Uterus (tissue), 3 donors: ENCODE measurements at regions not wholly inside any gene's neighbourhood (a gene's known extent, or its start where the extent isn't known, plus 50 kb on each side); places are given as distances from the start of the nearest gene placed in this dataset.

ENCODE experiments used
- DNase-seq, 2 donors: peaks; one replicate each; pipeline ENCODE4 v3.0.0-alpha.2; 2019 to 2020
- H3K27ac ChIP-seq, 2 donors: fragments of 200-600 bp; sonication (generic); 1 replicate in 1 of 2; 2 replicates in 1 of 2; pipeline ENCODE4 v1.5.1; 2016 to 2018
- H3K27me3 ChIP-seq, 2 donors: fragments of 200-600 bp; sonication (generic); one replicate each; pipeline ENCODE4 v1.5.1; 2018 to 2019; ENCODE audit warnings: control low read depth in 1 of 2
- H3K36me3 ChIP-seq, 2 donors: fragments of 200-600 bp; sonication (generic); one replicate each; pipeline ENCODE4 v1.5.1; 2019; ENCODE audit warnings: control low read depth in 1 of 2
- H3K4me1 ChIP-seq, 2 donors: fragments of 200-600 bp; sonication (generic); one replicate each; pipeline ENCODE4 v1.5.1; 2018 to 2019; ENCODE audit warnings: control low read depth in 1 of 2
- H3K4me3 ChIP-seq, 2 donors: fragments of 200-600 bp; sonication (generic); 1 replicate in 1 of 2; 2 replicates in 1 of 2; pipeline ENCODE4 v1.5.1; 2018 to 2019; ENCODE audit warnings: mild to moderate bottlenecking in 1 of 2
- H3K9me3 ChIP-seq, 2 donors: fragments of 200-600 bp; sonication (generic); one replicate each; pipeline ENCODE4 v1.5.1; 2019; ENCODE audit warnings: control low read depth in 1 of 2
- POLR2A ChIP-seq, 2 donors: fragments of 450-650 bp; IDR thresholded peaks; one replicate each; pipeline ENCODE4 v1.6.1; 2016; ENCODE audit warnings: antibody characterized with exemption in 2 of 2, mild to moderate bottlenecking in 1 of 2, moderate library complexity in 1 of 2
- intact Hi-C: fragments of 100-400 bp; cut with DNase I; formaldehyde crosslinking; loops from one replicate; pipeline ENCODE4 v1.15.1; 2023; ENCODE audit warnings: low total_unique reads
- TF ChIP-seq, protein P1 (sequence below), 4 experiments: fragments of 200-600 bp in 2 of 4; fragments of 450-650 bp in 2 of 4; sonication (generic) in 2 of 4; IDR thresholded peaks; one replicate each; pipeline ENCODE4 v1.5.1; 2016 to 2019; ENCODE audit warnings: antibody characterized with exemption in 4 of 4, mild to moderate bottlenecking in 2 of 4, moderate library complexity in 1 of 4
- donor health status: DM: yes; HTN: yes; CAD: no.

DNA sequence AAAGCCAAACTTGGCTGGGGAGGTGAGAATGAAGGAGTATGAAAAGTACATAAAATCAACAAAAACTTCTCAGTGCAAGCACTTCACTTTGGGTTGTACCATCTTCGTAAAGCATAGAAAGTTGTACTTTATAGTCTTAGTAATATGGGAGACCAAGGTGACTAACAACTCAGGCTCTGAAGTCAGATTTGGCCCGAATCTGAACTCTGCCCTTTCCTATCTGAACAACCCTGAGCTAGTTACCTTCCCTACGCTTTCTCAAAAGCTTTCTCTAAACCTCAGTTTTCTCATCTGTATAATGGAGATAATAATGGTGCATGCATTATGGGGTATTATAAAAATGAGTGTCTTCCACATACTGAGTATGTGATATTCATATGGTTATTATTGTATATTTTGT lies 285.4 kb upstream of the UMPS start:
- no peaks in the 10 kb centered on the region for H3K36me3 ChIP-seq
- no peak for TF ChIP-seq POLR2A (IDR thresholded peaks at IDR 0.05)
- TF ChIP-seq, protein P1, sequence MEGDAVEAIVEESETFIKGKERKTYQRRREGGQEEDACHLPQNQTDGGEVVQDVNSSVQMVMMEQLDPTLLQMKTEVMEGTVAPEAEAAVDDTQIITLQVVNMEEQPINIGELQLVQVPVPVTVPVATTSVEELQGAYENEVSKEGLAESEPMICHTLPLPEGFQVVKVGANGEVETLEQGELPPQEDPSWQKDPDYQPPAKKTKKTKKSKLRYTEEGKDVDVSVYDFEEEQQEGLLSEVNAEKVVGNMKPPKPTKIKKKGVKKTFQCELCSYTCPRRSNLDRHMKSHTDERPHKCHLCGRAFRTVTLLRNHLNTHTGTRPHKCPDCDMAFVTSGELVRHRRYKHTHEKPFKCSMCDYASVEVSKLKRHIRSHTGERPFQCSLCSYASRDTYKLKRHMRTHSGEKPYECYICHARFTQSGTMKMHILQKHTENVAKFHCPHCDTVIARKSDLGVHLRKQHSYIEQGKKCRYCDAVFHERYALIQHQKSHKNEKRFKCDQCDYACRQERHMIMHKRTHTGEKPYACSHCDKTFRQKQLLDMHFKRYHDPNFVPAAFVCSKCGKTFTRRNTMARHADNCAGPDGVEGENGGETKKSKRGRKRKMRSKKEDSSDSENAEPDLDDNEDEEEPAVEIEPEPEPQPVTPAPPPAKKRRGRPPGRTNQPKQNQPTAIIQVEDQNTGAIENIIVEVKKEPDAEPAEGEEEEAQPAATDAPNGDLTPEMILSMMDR (IDR thresholded peaks at IDR 0.05) = no peak

DNA sequence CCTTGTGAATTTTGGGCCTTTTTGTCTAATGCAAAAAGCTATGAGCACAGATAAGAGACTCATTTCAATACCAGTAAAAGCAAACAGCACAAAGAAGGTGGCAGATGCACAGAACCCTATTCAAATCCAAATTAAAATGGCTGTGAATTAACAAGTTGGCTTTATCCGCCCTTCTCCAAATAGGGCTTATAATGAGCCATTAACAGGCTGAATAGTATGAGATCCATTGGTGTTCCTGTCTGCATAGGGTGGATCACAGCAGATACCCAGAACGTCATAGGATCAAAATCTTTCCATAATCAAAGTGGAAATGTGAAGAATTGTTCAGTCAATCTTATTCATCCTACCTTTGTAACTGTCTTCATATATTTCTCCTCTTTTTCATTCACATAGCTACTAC lies 282.4 kb upstream of the UMPS start:
- intact Hi-C loops = no loop called here
- no peak for DNase-seq
- Histone ChIP-seq H3K9me3 (no peaks in the 10 kb centered on the region), H3K27ac (no peak overlapping the region), H3K4me1 (no peaks in the 10 kb centered on the region), H3K27me3 (no peaks in the 10 kb centered on the region), H3K36me3 (no peaks in the 10 kb centered on the region), H3K4me3 (no peak overlapping the region)
- TF ChIP-seq, protein P1 (IDR thresholded peaks at IDR 0.05) = no peak
- TF ChIP-seq POLR2A (IDR thresholded peaks at IDR 0.05) = no peak

More for the DNA sequence above, 285.4 kb upstream of the UMPS start:
- Histone ChIP-seq H3K27ac (no peak overlapping the region), H3K9me3 (no peaks in the 10 kb centered on the region), H3K27me3 (no peaks in the 10 kb centered on the region), H3K4me1 (no peaks in the 10 kb centered on the region), H3K4me3 (no peak overlapping the region)
- DNase-seq = no peak
- intact Hi-C loops = no loop called here

DNA sequence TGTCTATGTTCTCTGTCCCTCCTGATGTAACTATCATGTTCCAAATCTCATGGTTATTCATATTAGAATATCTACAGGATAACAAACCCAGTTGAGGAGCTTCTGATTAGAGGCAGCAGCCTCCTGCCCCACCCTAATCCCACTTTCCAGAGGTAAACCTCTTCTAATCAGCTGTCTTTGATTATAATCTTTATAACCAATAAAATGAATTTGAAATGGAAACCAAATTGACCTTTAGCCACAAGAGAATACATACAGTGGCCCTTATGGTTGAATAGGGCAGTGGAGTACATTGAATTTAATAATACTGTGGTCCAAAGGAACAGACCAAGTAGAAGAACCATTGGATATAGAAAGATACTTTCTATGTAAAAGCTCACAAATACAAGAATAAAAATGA lies 281.3 kb upstream of the UMPS start:
- H3K36me3 ChIP-seq = no peaks in the 10 kb centered on the region
- no peaks in the 10 kb centered on the region for H3K27me3 ChIP-seq
- intact Hi-C loops = no loop called here

DNA sequence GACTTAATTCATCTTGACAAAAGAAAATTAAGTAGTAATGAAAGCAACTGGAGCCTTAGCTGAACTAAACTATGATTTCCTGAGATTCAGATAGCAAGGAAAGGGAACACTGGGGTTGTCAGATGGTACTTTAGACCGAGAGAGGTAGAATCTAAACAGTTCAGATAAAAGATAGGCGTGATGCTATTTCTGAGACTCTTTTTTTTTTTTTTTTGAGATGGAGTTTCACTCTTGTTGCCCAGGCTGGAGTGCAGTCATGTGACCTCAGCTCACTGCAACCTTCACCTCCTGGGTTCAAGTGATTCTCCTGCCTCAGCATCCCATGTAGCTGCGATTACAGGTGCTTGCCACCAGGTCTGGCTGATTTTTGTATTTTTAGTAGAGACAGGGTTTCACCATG lies 279.9 kb upstream of the UMPS start:
- H3K9me3 ChIP-seq = no peaks in the 10 kb centered on the region
- TF ChIP-seq, protein P1 (IDR thresholded peaks at IDR 0.05) = no peak
- TF ChIP-seq POLR2A (IDR thresholded peaks at IDR 0.05) = no peak
- intact Hi-C loops = no loop called here
- DNase-seq = no peak
- H3K36me3 ChIP-seq = no peaks in the 10 kb centered on the region
- H3K4me1 ChIP-seq = no peaks in the 10 kb centered on the region
- H3K27me3 ChIP-seq = no peaks in the 10 kb centered on the region
- H3K4me3 ChIP-seq = no peak overlapping the region
- no peak overlapping the region for H3K27ac ChIP-seq

More for the DNA sequence above, 281.3 kb upstream of the UMPS start:
- no peak for DNase-seq
- Histone ChIP-seq H3K4me3 (no peak overlapping the region), H3K9me3 (no peaks in the 10 kb centered on the region), H3K27ac (no peak overlapping the region), H3K4me1 (no peaks in the 10 kb centered on the region)
- TF ChIP-seq POLR2A (IDR thresholded peaks at IDR 0.05) = no peak
- TF ChIP-seq, protein P1 (IDR thresholded peaks at IDR 0.05) = no peak

DNA sequence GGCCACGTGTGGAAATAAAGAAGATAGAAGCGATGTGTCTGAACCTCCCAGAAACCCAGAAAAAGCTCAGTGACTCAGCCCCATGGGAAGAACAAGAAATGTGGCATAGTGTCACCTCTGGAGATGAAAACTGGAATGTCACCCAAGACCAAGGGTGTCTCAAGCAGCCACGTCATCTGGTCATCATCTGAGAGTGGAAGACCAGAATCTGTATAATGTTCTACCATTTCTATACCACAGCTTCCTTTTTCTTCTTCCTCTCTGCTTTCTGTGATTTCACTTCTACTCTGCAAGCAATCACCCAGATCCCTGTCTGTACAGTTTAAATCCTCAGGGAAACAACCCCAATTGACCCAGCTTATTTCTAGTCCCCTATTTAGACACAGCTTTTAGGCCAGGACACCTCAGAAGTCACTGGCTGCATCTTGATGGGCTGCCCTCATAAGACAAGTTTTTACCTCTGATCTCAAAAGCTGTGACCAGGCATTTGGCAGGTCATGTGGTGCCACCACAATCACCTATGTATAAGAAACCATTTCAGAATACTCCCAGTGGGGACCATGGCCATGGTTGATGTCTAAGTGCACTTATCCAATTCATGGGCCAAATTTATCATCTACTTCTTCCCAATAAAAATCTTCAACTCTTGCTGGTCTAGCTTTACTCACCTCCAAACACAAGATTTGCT lies 278.5 kb upstream of the UMPS start:
- Histone ChIP-seq H3K4me3 (no peak overlapping the region), H3K27ac (no peak overlapping the region), H3K4me1 (no peaks in the 10 kb centered on the region), H3K27me3 (no peaks in the 10 kb centered on the region), H3K36me3 (no peaks in the 10 kb centered on the region), H3K9me3 (no peaks in the 10 kb centered on the region)
- no peak for DNase-seq
- intact Hi-C loops = no loop called here
- TF ChIP-seq, protein P1 (IDR thresholded peaks at IDR 0.05) = no peak
- TF ChIP-seq POLR2A (IDR thresholded peaks at IDR 0.05) = no peak
